ENCODE measurements at regions not wholly inside any gene's neighbourhood (a gene's known extent, or its start where the extent isn't known, plus 50 kb on each side); places are given as distances from the start of the nearest gene placed in this dataset.
"Not testable (repeated sequence)": the region's sequence is repeated elsewhere in the genome, so short reads cannot be mapped to it uniquely, and the experiment has no call there.

GRCh38 chr16:60640038-60640437, 1396.2 kb downstream of the CDH8 start:
- H3K9me2 ChIP-seq (replicated peaks; ENCODE audit: insufficient read depth) = no peaks in the 10 kb centered on the region
- no peak overlapping the region for H3K27ac ChIP-seq
- no peak for DNase-seq (ENCODE audit: low spot score)
- H3K4me2 ChIP-seq = no peak overlapping the region
- no peak overlapping the region for H3K4me3 ChIP-seq
- no peaks in the 10 kb centered on the region for H3K36me3 ChIP-seq (replicated peaks; ENCODE audit: insufficient read depth, low read depth)
- no peaks in the 10 kb centered on the region for H3K27me3 ChIP-seq
- H4K20me1 ChIP-seq (ENCODE audit: insufficient read depth, poor library complexity, severe bottlenecking) = no peaks in the 10 kb centered on the region
- no peak overlapping the region for H2AFZ ChIP-seq
- H3K79me2 ChIP-seq = no peaks in the 10 kb centered on the region
- peaks cover 3% of the 10 kb centered on the region for H3K4me1 ChIP-seq (ENCODE audit: insufficient read depth)
- WGBS (ENCODE audit: low lambda C conversion rate, missing lambda C conversion rate) = 92% methylated on average over 3 of the region's 3 CpGs
- no peaks in the 10 kb centered on the region for H3K9me3 ChIP-seq (ENCODE audit: low read depth)
- TF ChIP-seq, protein P1, sequence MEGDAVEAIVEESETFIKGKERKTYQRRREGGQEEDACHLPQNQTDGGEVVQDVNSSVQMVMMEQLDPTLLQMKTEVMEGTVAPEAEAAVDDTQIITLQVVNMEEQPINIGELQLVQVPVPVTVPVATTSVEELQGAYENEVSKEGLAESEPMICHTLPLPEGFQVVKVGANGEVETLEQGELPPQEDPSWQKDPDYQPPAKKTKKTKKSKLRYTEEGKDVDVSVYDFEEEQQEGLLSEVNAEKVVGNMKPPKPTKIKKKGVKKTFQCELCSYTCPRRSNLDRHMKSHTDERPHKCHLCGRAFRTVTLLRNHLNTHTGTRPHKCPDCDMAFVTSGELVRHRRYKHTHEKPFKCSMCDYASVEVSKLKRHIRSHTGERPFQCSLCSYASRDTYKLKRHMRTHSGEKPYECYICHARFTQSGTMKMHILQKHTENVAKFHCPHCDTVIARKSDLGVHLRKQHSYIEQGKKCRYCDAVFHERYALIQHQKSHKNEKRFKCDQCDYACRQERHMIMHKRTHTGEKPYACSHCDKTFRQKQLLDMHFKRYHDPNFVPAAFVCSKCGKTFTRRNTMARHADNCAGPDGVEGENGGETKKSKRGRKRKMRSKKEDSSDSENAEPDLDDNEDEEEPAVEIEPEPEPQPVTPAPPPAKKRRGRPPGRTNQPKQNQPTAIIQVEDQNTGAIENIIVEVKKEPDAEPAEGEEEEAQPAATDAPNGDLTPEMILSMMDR (IDR thresholded peaks at IDR 0.05; ENCODE audit: poor library complexity) = no peak
- no peak for TF ChIP-seq EZH2phosphoT487 (IDR thresholded peaks at IDR 0.05; ENCODE audit: low read depth, severe bottlenecking, unreplicated experiment)
- no peak for TF ChIP-seq EZH2 (IDR thresholded peaks at IDR 0.05; ENCODE audit: borderline replicate concordance)

DNA sequence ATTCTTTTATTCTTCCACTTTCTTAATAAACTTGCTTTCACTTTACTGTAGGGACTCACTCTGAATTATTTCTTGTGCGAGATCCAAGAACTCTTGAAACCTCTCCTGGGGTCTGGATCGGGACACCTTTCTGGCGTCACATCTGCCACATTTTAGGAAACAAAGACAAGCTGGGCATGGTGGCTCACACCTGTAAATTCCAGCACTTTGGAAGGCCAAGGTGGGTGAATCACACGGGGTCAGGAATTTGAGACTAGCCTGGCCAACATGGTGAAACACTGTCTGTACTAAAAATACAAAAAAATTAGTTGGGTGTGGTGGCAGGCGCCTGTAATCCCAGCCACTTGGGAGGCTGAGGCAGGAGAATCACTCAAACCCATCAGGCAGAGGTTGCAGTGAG, 1399.6 kb downstream of the CDH8 start:
- 86% methylated on average over 5 of the region's 5 CpGs for WGBS (ENCODE audit: low lambda C conversion rate, missing lambda C conversion rate)

DNA sequence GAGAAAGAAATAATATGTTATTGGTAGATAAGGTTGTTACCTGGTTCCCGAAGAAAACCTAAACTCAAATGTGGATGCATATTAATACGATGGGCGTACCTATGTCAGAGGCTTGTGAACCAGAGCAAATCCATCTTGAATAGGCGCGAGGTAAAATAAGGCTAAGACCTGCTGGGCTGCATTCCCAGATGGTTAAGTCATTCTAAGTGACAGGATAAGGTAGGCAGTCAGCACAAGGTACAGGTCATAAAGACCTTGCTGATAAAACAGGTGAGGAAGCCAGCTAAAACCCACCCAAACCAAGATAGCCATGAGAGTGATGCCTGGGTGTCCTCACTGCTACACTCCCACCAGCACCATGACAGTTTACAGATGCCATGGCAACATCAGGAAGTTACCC, 1400.1 kb downstream of the CDH8 start:
- Histone ChIP-seq H3K27me3 (no peaks in the 10 kb centered on the region), H3K4me1 (ENCODE audit: insufficient read depth) (peaks cover 3% of the 10 kb centered on the region), H4K20me1 (ENCODE audit: insufficient read depth, poor library complexity, severe bottlenecking) (no peaks in the 10 kb centered on the region), H3K36me3 (replicated peaks; ENCODE audit: insufficient read depth, low read depth) (no peaks in the 10 kb centered on the region), H3K9me2 (replicated peaks; ENCODE audit: insufficient read depth) (no peaks in the 10 kb centered on the region), H2AFZ (no peak overlapping the region), H3K4me3 (no peak overlapping the region), H3K27ac (peak overlapping the region; percentile 62), H3K4me2 (no peak overlapping the region), H3K79me2 (no peaks in the 10 kb centered on the region), H3K9me3 (ENCODE audit: low read depth) (peaks cover 4% of the 10 kb centered on the region)
- no peak for TF ChIP-seq EZH2 (IDR thresholded peaks at IDR 0.05; ENCODE audit: borderline replicate concordance)
- no peak for TF ChIP-seq EZH2phosphoT487 (IDR thresholded peaks at IDR 0.05; ENCODE audit: low read depth, severe bottlenecking, unreplicated experiment)
- TF ChIP-seq, protein P1 (IDR thresholded peaks at IDR 0.05; ENCODE audit: poor library complexity) = no peak
- peak; percentile 26 for DNase-seq (ENCODE audit: low spot score)
- WGBS (ENCODE audit: low lambda C conversion rate, missing lambda C conversion rate) = 53% methylated on average over 5 of the region's 5 CpGs

More for the DNA sequence above, 1399.6 kb downstream of the CDH8 start:
- not testable (repeated sequence) for H2AFZ ChIP-seq; H3K27me3 ChIP-seq; H4K20me1 ChIP-seq (ENCODE audit: insufficient read depth, poor library complexity, severe bottlenecking); H3K4me3 ChIP-seq; H3K4me1 ChIP-seq (ENCODE audit: insufficient read depth); H3K79me2 ChIP-seq; H3K36me3 ChIP-seq (replicated peaks; ENCODE audit: insufficient read depth, low read depth); H3K9me3 ChIP-seq (ENCODE audit: low read depth); H3K4me2 ChIP-seq; DNase-seq (ENCODE audit: low spot score); H3K9me2 ChIP-seq (replicated peaks; ENCODE audit: insufficient read depth)
- H3K27ac ChIP-seq = peak overlapping the region; percentile 62

DNA sequence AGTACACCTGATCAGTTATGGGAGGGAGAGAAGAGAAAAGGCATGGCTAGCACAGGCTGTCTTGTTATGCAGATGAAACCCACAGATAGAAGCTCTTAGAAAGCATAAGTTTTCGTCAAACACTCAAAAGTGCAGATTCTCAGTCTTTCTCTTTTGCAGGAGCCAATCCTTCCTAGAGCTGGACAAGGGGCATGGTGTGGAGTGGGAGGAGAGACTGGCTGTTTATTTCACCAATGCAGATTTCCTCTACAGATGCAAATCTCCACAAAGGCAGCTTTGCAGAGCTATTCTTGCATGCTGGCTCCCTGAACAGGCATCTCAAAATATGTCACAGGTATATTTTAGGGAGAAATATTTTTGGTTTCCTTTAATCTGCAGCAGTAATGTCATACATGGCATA, 1400.7 kb downstream of the CDH8 start:
- Histone ChIP-seq H3K9me2 (replicated peaks; ENCODE audit: insufficient read depth) (no peaks in the 10 kb centered on the region), H3K4me3 (no peak overlapping the region), H4K20me1 (ENCODE audit: insufficient read depth, poor library complexity, severe bottlenecking) (no peaks in the 10 kb centered on the region), H3K27ac (no peak overlapping the region), H2AFZ (no peak overlapping the region), H3K4me1 (ENCODE audit: insufficient read depth) (peaks cover 3% of the 10 kb centered on the region), H3K4me2 (no peak overlapping the region), H3K9me3 (ENCODE audit: low read depth) (peaks cover 4% of the 10 kb centered on the region), H3K27me3 (no peaks in the 10 kb centered on the region), H3K36me3 (replicated peaks; ENCODE audit: insufficient read depth, low read depth) (no peaks in the 10 kb centered on the region), H3K79me2 (no peaks in the 10 kb centered on the region)
- TF ChIP-seq EZH2 (IDR thresholded peaks at IDR 0.05; ENCODE audit: borderline replicate concordance) (no peak), EZH2phosphoT487 (IDR thresholded peaks at IDR 0.05; ENCODE audit: low read depth, severe bottlenecking, unreplicated experiment) (no peak)
- TF ChIP-seq, protein P1 (IDR thresholded peaks at IDR 0.05; ENCODE audit: poor library complexity) = no peak
- WGBS (ENCODE audit: low lambda C conversion rate, missing lambda C conversion rate) = 65% methylated on average over 1 of the region's 1 CpG
- no peak for DNase-seq (ENCODE audit: low spot score)

Measured in hepatocyte (in vitro differentiated cells).